ENCODE measurements at regions not wholly inside any gene's neighbourhood (a gene's known extent, or its start where the extent isn't known, plus 50 kb on each side); places are given as distances from the start of the nearest gene placed in this dataset.

GRCh38 chr5:8694545-8694944 is 825.6 kb downstream of the MTRR start:
- H3K4me1 ChIP-seq (ENCODE audit: low read depth, poor library complexity, severe bottlenecking): no peaks in the 10 kb centered on the region
- H3K4me3 ChIP-seq (IDR thresholded peaks at IDR 0.05; ENCODE audit: insufficient read depth, low read depth, low read length): no peak overlapping the region
- H3K79me2 ChIP-seq (ENCODE audit: insufficient read depth, low read depth): no peaks in the 10 kb centered on the region
- no peak overlapping the region for H2AFZ ChIP-seq (ENCODE audit: low read depth)
- H3K27me3 ChIP-seq (ENCODE audit: insufficient read depth, low read depth): no peaks in the 10 kb centered on the region
- H3K36me3 ChIP-seq (ENCODE audit: insufficient read depth): no peaks in the 10 kb centered on the region
- no peak overlapping the region for H3K9ac ChIP-seq
- no peak overlapping the region for H3K4me2 ChIP-seq
- H3K27ac ChIP-seq: no peak overlapping the region
- H4K20me1 ChIP-seq (ENCODE audit: insufficient read depth): no peaks in the 10 kb centered on the region
- TF ChIP-seq, protein P1, sequence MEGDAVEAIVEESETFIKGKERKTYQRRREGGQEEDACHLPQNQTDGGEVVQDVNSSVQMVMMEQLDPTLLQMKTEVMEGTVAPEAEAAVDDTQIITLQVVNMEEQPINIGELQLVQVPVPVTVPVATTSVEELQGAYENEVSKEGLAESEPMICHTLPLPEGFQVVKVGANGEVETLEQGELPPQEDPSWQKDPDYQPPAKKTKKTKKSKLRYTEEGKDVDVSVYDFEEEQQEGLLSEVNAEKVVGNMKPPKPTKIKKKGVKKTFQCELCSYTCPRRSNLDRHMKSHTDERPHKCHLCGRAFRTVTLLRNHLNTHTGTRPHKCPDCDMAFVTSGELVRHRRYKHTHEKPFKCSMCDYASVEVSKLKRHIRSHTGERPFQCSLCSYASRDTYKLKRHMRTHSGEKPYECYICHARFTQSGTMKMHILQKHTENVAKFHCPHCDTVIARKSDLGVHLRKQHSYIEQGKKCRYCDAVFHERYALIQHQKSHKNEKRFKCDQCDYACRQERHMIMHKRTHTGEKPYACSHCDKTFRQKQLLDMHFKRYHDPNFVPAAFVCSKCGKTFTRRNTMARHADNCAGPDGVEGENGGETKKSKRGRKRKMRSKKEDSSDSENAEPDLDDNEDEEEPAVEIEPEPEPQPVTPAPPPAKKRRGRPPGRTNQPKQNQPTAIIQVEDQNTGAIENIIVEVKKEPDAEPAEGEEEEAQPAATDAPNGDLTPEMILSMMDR (conservative IDR thresholded peaks at IDR 0.05; ENCODE audit: low read depth, low read length): no peak

DNA sequence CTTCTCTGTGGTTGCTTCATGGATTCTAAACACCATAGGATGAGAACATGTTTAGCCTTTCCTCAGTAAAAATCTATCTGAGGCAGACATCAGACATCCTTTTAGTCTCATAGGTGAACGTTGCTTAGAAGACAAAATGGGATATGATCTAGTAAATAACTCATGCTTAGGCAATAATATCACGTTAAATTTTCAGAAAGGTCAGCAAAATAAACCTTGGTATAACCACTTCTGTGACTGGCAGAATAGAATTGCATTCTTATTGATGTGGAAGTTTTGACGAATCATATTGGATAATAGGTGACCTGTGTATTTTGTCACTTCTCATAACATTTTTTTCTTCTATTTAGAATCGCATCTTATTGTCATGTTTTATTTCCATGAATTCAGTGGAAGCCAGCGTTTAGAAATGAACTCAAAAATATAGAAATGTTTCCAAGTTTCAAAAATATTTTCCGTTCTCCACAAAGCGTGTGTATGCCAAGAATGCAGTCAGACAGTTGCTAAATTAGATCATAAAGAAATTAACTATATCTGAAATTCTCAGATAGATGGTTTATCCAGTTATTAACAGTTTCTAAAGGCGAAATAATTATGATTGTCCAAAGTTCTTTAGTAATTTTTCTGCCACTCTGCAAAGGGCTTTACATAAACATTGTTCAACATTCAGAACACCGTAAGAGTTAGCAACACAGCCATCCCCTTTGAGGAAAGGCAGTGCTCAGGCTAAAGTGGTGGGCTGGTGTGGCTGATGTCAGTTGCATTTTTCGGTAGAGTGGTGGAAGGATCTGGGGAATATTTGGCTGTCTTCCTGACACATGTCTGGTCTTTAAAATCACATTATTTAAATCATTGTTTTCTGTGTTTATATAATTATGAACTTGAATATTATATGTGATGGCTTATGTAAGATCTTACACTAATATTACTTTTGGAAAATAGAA is 827.2 kb downstream of the MTRR start:
- Histone ChIP-seq H3K27me3 (ENCODE audit: insufficient read depth, low read depth) (no peaks in the 10 kb centered on the region), H3K79me2 (ENCODE audit: insufficient read depth, low read depth) (no peaks in the 10 kb centered on the region), H3K27ac (no peak overlapping the region), H3K36me3 (ENCODE audit: insufficient read depth) (no peaks in the 10 kb centered on the region), H2AFZ (ENCODE audit: low read depth) (no peak overlapping the region), H3K4me1 (ENCODE audit: low read depth, poor library complexity, severe bottlenecking) (no peaks in the 10 kb centered on the region), H3K9ac (no peak overlapping the region), H3K4me3 (IDR thresholded peaks at IDR 0.05; ENCODE audit: insufficient read depth, low read depth, low read length) (no peak overlapping the region), H3K4me2 (no peak overlapping the region), H4K20me1 (ENCODE audit: insufficient read depth) (no peaks in the 10 kb centered on the region)
- TF ChIP-seq, protein P1 (conservative IDR thresholded peaks at IDR 0.05; ENCODE audit: low read depth, low read length): no peak

DNA sequence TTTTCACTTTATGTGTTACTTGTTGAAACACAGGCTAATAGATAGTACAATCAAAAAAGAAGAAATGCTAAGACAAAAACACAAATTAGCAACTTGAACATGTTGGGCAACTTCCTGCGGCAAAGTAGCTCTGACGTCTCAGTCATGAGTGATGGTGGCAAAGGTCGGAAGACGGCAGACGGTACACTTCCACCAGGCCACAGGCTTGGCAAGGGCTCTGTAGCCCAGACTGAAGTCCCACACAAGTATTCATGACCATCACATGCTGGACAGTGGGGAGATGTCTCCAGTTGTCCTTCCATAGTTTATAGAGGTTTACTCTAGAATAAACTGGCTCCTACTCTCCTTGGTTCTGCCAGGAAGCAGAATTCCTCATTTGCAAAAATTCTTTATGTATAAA is 831.3 kb downstream of the MTRR start:
- TF ChIP-seq, protein P1 (conservative IDR thresholded peaks at IDR 0.05; ENCODE audit: low read depth, low read length): no peak

GRCh38 chr5:8700671-8701070 is 831.7 kb downstream of the MTRR start:
- no peak overlapping the region for H3K9ac ChIP-seq
- H3K4me3 ChIP-seq (IDR thresholded peaks at IDR 0.05; ENCODE audit: insufficient read depth, low read depth, low read length): no peak overlapping the region

More for the DNA sequence above, 831.3 kb downstream of the MTRR start:
- Histone ChIP-seq H3K4me2 (no peak overlapping the region), H3K27me3 (ENCODE audit: insufficient read depth, low read depth) (no peaks in the 10 kb centered on the region), H3K27ac (no peak overlapping the region), H3K9ac (no peak overlapping the region), H3K4me1 (ENCODE audit: low read depth, poor library complexity, severe bottlenecking) (no peaks in the 10 kb centered on the region), H4K20me1 (ENCODE audit: insufficient read depth) (no peaks in the 10 kb centered on the region), H3K36me3 (ENCODE audit: insufficient read depth) (no peaks in the 10 kb centered on the region), H3K79me2 (ENCODE audit: insufficient read depth, low read depth) (no peaks in the 10 kb centered on the region), H2AFZ (ENCODE audit: low read depth) (no peak overlapping the region), H3K4me3 (IDR thresholded peaks at IDR 0.05; ENCODE audit: insufficient read depth, low read depth, low read length) (no peak overlapping the region)

More at GRCh38 chr5:8700671-8701070, 831.7 kb downstream of the MTRR start:
- H3K27me3 ChIP-seq (ENCODE audit: insufficient read depth, low read depth): no peaks in the 10 kb centered on the region
- no peak overlapping the region for H3K4me2 ChIP-seq
- H3K79me2 ChIP-seq (ENCODE audit: insufficient read depth, low read depth): no peaks in the 10 kb centered on the region
- no peaks in the 10 kb centered on the region for H3K36me3 ChIP-seq (ENCODE audit: insufficient read depth)
- H2AFZ ChIP-seq (ENCODE audit: low read depth): no peak overlapping the region
- no peak overlapping the region for H3K27ac ChIP-seq
- H3K4me1 ChIP-seq (ENCODE audit: low read depth, poor library complexity, severe bottlenecking): no peaks in the 10 kb centered on the region
- H4K20me1 ChIP-seq (ENCODE audit: insufficient read depth): no peaks in the 10 kb centered on the region
- TF ChIP-seq, protein P1 (conservative IDR thresholded peaks at IDR 0.05; ENCODE audit: low read depth, low read length): no peak

Measured in KMS-11 (cell line).